Spinal cord (tissue), 9 donors: ENCODE measurements at regions not wholly inside any gene's neighbourhood (a gene's known extent, or its start where the extent isn't known, plus 50 kb on each side); places are given as distances from the start of the nearest gene placed in this dataset.

Experiments
- DNase-seq, 6 donors: peaks; one replicate each; pipeline versions ENCODE4 v3.0.0 to v3.0.0-alpha.2; 2013 to 2015; ENCODE audit warnings: low spot score in 6 of 6, low read depth in 4 of 6
- H3K27ac ChIP-seq: one replicate; pipeline ENCODE4 v1.5.1; 2013; ENCODE audit warnings: low read depth, low read length, control low read depth
- H3K27me3 ChIP-seq: one replicate; pipeline ENCODE4 v1.6.1; 2013; ENCODE audit warnings: low read length; ENCODE audit not compliant: control insufficient read depth, insufficient read depth
- H3K36me3 ChIP-seq: one replicate; pipeline ENCODE4 v1.6.1; 2013; ENCODE audit warnings: low read length; ENCODE audit not compliant: control insufficient read depth, insufficient read depth
- H3K4me1 ChIP-seq: one replicate; pipeline ENCODE4 v1.6.1; 2013; ENCODE audit warnings: low read length; ENCODE audit not compliant: control insufficient read depth, insufficient read depth
- H3K4me3 ChIP-seq: one replicate; pipeline ENCODE4 v1.5.1; 2013; ENCODE audit warnings: low read depth, low read length, control low read depth
- H3K9me3 ChIP-seq: one replicate; pipeline ENCODE4 v1.6.1; 2013; ENCODE audit warnings: low read length; ENCODE audit not compliant: control insufficient read depth, insufficient read depth
- WGBS: methylation state at CpG from one replicate; pipeline ENCODE4 v1.1.5; 2013; ENCODE audit warnings: missing lambda C conversion rate; ENCODE audit not compliant: insufficient coverage; 5-methylcytosine and 5-hydroxymethylcytosine counted together
- donor health status: healthy.

DNA sequence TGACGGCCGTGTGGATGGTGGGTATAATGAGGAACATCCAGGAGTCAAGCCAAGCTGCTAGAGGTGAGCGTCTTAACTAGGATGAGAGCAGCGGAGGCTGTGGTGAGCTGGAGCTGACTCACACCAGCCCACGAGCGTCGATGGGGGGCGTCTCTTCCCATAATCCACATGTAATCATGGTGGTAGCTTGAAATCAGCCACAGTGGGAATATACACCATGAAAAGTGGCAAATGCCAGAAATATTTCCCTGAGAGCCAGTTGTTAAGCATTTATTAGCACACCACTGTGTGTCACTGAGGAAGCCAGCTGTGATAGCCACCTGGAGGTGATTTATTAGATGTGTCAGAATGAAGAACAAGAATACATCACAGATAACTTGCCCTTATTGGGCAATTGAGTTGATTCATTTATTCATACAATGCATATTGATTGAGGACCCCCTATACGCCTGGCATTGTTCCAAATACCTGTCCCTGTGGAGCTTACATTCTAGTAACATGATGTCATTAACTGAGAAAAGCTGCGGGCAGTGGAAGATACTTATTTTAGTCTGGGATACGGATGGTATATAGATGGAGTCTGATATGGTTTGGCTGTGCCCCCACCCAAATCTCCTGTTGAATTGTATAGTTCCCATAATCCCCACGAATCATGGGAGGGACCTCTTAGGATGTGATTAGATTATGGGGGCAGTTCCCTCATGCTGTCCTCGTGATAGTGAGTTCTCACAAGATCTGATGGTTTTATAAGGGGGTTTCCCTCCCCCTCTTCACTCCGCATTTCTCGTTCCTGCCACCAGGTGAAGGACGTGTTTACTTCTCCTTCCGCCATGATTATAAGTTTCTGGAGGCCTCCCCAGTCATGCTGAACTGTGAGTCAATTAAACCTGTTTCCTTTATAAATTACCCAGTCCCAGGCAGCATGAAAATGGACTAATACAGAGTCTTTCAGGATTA is 473.4 kb downstream of the METTL15 start:
- H3K4me1 ChIP-seq, result no peaks in the 10 kb centered on the region
- no peaks in the 10 kb centered on the region for H3K9me3 ChIP-seq
- H3K27me3 ChIP-seq, result no peaks in the 10 kb centered on the region
- WGBS, result 68% methylated on average over 3 of the region's 17 CpGs
- no peak overlapping the region for H3K4me3 ChIP-seq
- no peak overlapping the region for H3K27ac ChIP-seq
- no peak for DNase-seq
- no peaks in the 10 kb centered on the region for H3K36me3 ChIP-seq

DNA sequence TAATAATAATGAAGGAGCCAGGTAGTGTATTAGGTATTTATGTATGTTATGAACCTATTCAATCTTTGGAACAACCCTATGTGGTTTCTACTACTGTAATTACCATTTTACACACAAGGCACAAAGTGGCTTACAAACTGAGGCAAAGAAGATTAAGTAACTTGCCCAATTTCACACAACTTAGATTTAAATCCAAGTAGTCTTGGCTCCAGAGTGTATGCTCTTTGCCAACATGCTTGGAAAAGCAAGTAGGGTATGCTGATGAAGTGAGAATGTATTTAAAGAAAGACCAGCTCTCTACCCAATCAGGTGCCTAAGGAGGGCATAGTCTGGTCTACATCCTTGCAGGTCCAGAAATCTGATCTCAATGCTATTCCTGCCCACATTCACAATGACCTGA is 463.2 kb downstream of the METTL15 start:
- DNase-seq, result peak in 1 of 6 donors; percentile 70
- H3K4me1 ChIP-seq, result peaks cover 4% of the 10 kb centered on the region

GRCh38 chr11:28569106-28569505 is 460.9 kb downstream of the METTL15 start:
- H3K4me1 ChIP-seq, result peaks cover 4% of the 10 kb centered on the region
- no peaks in the 10 kb centered on the region for H3K36me3 ChIP-seq
- no peak overlapping the region for H3K4me3 ChIP-seq
- peaks cover 1% of the 10 kb centered on the region for H3K9me3 ChIP-seq
- no peaks in the 10 kb centered on the region for H3K27me3 ChIP-seq
- H3K27ac ChIP-seq, result no peak overlapping the region
- 75% methylated on average over 1 of the region's 4 CpGs for WGBS
- DNase-seq, result peak in 1 of 6 donors; percentile 35

More for the DNA sequence above, 463.2 kb downstream of the METTL15 start:
- H3K27ac ChIP-seq, result no peak overlapping the region
- H3K27me3 ChIP-seq, result no peaks in the 10 kb centered on the region
- peaks cover 1% of the 10 kb centered on the region for H3K9me3 ChIP-seq
- H3K36me3 ChIP-seq, result no peaks in the 10 kb centered on the region
- H3K4me3 ChIP-seq, result no peak overlapping the region

DNA sequence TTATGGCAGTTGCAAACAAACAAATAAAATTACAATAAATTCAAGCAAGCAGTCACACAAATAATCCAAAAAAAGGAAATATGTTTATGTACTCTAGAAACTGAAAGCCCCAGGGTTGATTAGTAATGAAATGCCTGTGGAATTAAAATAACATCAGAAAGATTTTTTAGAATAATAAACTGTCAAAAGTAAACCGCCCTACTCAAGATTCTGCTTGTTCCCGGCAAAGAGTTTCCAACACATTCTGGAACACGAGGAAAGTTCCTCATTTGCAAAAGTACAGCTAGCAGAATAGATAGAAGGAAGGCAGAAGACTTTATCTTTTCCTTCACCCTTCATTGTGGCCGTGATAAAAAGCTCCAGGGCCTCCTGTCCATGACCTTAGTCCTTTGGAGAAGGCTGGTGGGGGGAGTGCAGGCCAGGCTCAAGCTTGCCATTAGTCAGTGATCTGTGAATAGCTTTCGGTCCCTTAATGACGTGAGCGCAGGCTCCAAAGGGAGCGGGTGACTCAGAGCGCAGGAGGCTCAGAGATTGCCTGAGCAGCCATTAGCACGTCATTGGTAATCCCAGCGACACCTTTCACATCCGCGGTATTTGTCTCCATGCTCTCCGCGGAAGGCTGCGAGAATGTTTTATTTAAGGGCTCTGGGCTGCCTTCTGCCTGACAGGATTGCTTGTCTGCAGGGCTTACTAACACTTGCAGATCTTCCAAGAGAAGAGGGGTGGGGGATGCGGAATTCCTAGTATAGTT is 458.3 kb downstream of the METTL15 start:
- Histone ChIP-seq H3K4me3 (no peak overlapping the region), H3K27me3 (no peaks in the 10 kb centered on the region), H3K36me3 (no peaks in the 10 kb centered on the region), H3K9me3 (no peaks in the 10 kb centered on the region), H3K4me1 (peaks cover 4% of the 10 kb centered on the region), H3K27ac (no peak overlapping the region)
- DNase-seq, result peak in 4 of 6 donors; percentile 31 to 85 (median 48)
- WGBS, result 8% methylated on average over 13 of the region's 17 CpGs

DNA sequence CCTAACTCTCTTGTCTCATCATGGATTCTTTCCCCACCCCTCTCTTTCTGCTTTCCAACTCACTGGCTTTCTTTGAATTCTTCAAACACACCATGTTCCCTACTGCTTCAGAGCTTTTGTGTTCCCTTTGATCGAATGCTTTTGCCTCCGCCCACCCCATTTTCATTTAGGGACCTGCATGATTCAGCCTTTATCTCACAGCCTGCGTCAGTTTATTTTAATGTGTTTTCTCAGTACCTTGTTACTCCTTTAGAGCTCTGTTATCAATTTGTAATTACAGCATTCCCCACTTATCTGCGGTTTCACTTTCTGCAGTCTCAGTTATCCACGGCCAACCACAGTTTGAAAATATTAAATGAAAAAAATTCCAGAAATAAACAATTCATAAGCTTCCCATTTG is 451.3 kb downstream of the METTL15 start:
- H3K27me3 ChIP-seq, result no peaks in the 10 kb centered on the region
- H3K4me1 ChIP-seq, result no peaks in the 10 kb centered on the region
- no peak overlapping the region for H3K27ac ChIP-seq
- H3K9me3 ChIP-seq, result no peaks in the 10 kb centered on the region
- H3K36me3 ChIP-seq, result no peaks in the 10 kb centered on the region
- WGBS, result no CpG with 5 or more reads among the region's 5 CpGs
- no peak for DNase-seq
- no peak overlapping the region for H3K4me3 ChIP-seq

- no peaks in the 10 kb centered on the region for H3K9me3 ChIP-seq
- WGBS, result 0% methylated on average over 1 of the region's 4 CpGs
- no peak overlapping the region for H3K27ac ChIP-seq
- no peaks in the 10 kb centered on the region for H3K36me3 ChIP-seq
- H3K4me1 ChIP-seq, result no peaks in the 10 kb centered on the region
- H3K4me3 ChIP-seq, result no peak overlapping the region
- no peak for DNase-seq
- H3K27me3 ChIP-seq, result no peaks in the 10 kb centered on the region
These were observed 439.1 kb downstream of the METTL15 start for GRCh38 chr11:28547321-28547741.

- no peaks in the 10 kb centered on the region for H3K27me3 ChIP-seq
- H3K36me3 ChIP-seq, result no peaks in the 10 kb centered on the region
- no CpG with 5 or more reads among the region's 1 CpG for WGBS
- no peaks in the 10 kb centered on the region for H3K4me1 ChIP-seq
- H3K27ac ChIP-seq, result no peak overlapping the region
- DNase-seq, result peak in 1 of 6 donors; percentile 48
- H3K4me3 ChIP-seq, result no peak overlapping the region
- H3K9me3 ChIP-seq, result no peaks in the 10 kb centered on the region
These were observed 437.3 kb downstream of the METTL15 start for GRCh38 chr11:28545536-28545935.

- no peak overlapping the region for H3K27ac ChIP-seq
- H3K36me3 ChIP-seq, result no peaks in the 10 kb centered on the region
- H3K4me3 ChIP-seq, result no peak overlapping the region
- H3K27me3 ChIP-seq, result no peaks in the 10 kb centered on the region
- no peaks in the 10 kb centered on the region for H3K9me3 ChIP-seq
- H3K4me1 ChIP-seq, result no peaks in the 10 kb centered on the region
- peak in 2 of 6 donors; percentile 15 to 48 for DNase-seq
- 56% methylated on average over 1 of the region's 1 CpG for WGBS
These were observed 434.4 kb downstream of the METTL15 start for GRCh38 chr11:28542561-28542960.

- Histone ChIP-seq H3K4me3 (no peak overlapping the region), H3K9me3 (no peaks in the 10 kb centered on the region), H3K27me3 (no peaks in the 10 kb centered on the region), H3K4me1 (no peaks in the 10 kb centered on the region), H3K27ac (no peak overlapping the region), H3K36me3 (no peaks in the 10 kb centered on the region)
- DNase-seq, result no peak
- WGBS, result no CpG with 5 or more reads among the region's 2 CpGs
These were observed 431.2 kb downstream of the METTL15 start for GRCh38 chr11:28539239-28540030.
